SK-N-SH treated with all-trans-retinoic acid at 6 μM for 48 hours (cell line): ENCODE measurements at regions not wholly inside any gene's neighbourhood (a gene's known extent, or its start where the extent isn't known, plus 50 kb on each side); places are given as distances from the start of the nearest gene placed in this dataset.

ENCODE experiments used
- ARNTL ChIP-seq: fragments of 450-650 bp; formaldehyde crosslinking; IDR thresholded peaks from 2 replicates; pipeline ENCODE4 v1.5.0; 2020; ENCODE audit warnings: low read depth, mild to moderate bottlenecking, moderate library complexity, borderline replicate concordance
- PATZ1 ChIP-seq: fragments of 250-450 bp; sonication (Bioruptor Pico); IDR thresholded peaks from 2 replicates; pipeline ENCODE4 v1.8.0; 2020; ENCODE audit warnings: mild to moderate bottlenecking, moderate library complexity, borderline replicate concordance
- RARB ChIP-seq: fragments of 250-450 bp; sonication (Bioruptor Pico); IDR thresholded peaks from 2 replicates; pipeline ENCODE4 v1.8.0; 2021; ENCODE audit warnings: mild to moderate bottlenecking, moderate library complexity
- SNAI2 ChIP-seq: fragments of 250-450 bp; sonication (Bioruptor Pico); IDR thresholded peaks from 2 replicates; pipeline ENCODE4 v1.5.0; 2020; ENCODE audit warnings: mild to moderate bottlenecking, moderate library complexity

GRCh38 chr6:122052346-122052900 is 347.0 kb upstream of the HSF2 start:
- TF ChIP-seq RARB (CRISPR knock-in tag) (no peak), SNAI2 (CRISPR knock-in tag) (no peak), PATZ1 (CRISPR knock-in tag) (no peak), ARNTL (CRISPR knock-in tag) (no peak)
